Kidney capillary endothelial cell (primary cell): ENCODE measurements at regions not wholly inside any gene's neighbourhood (a gene's known extent, or its start where the extent isn't known, plus 50 kb on each side); places are given as distances from the start of the nearest gene placed in this dataset.
"Not testable (repeated sequence)": the region's sequence is repeated elsewhere in the genome, so short reads cannot be mapped to it uniquely, and the experiment has no call there.

ENCODE experiments used
- DNase-seq: peaks from one replicate; pipeline ENCODE4 v3.0.0-alpha.2; 2018; ENCODE audit warnings: low spot score

DNA sequence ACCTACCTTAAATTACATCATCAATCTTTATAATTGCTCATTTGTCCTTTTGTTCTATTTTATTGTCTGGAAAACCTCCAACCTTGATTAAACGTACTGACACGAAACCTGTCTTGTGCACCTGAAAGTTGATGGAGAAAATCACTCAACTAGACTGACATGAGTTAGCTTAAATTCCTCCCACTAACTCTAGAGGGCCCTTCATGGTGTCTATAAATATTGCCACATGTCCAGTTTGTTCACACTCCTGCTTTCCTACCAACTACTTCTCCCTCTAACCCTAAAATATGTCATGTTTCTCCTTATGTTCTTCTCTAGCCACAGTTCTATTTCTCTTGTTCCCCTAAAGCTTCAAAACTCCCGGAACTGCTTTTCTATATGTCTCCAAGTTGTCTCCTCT lies 59.8 kb upstream of the SGO1 start:
- no peak for DNase-seq

DNA sequence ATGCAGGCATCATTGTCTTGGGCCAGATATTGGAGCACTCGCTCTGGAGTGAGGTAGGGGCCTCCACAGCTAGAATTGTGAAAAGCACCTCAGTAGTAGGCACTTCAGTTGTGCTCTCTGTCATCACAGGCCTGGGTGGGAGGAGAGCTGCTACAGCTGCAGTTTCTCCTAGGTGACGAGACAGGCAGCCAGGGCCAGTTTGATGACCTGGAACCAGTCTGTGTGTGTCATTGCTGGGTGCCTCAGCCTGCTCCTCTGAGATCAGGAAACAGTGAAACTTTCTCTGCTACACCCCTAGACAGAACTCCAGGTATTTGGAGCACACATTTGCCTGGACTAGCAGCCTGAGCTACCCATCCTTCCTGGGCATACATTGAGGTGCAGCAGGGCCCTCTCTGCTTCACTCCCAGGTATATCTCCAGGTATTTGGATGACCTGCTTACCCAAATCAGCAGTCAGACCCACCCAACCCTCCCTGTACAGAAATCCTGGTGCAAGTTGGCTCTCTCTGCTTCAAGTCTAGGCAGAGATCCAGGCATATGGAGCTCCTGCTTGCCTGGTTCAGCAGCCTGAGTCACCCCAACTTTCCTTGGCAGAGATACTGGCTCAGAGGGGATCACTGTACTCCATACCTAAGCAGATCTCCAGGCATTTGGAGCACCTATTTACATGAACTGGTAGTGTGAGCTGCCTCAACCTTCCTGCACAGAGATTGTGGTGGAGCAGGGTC lies 54.3 kb upstream of the SGO1 start:
- no peak for DNase-seq

DNA sequence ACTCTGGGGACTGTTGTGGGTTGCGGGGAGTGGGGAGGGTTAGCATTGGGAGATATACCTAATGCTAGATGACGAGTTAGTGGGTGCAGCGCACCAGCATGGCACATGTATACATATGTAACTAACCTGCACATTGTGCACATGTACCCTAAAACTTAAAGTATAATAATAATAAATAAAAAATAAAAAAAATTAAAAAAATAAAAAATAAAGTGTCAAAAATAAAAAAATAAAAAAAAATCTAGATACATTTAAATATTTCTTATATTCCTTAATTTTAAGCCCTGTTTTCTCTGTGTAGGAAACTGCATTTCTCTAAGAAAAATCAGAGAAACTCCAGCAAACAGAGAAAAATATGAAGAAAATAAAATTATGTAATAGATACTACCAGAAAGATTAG lies 52.2 kb upstream of the SGO1 start:
- not testable (repeated sequence) for DNase-seq

DNA sequence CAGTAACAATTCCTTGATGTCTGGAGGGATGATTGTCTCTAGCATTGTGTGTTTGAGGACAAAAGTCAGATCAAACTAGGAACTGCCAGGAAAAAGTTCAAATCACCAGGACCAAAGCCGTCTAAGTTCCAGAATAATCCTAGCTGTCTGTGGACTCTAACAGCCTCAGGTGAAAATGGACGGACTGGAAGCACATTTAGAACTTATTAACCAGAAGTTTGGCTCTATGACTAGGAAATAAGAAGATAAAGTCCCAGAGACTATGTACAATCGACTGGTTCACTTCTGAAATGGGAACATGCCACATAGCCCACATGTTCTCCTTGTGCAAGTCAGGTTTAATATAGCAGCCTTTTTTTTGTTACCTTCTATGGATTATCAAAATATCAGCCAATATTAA lies 50.6 kb upstream of the SGO1 start:
- DNase-seq: no peak
